ENCODE measurements at regions not wholly inside any gene's neighbourhood (a gene's known extent, or its start where the extent isn't known, plus 50 kb on each side); places are given as distances from the start of the nearest gene placed in this dataset.

GRCh38 chr4:167415461-167415860 lies 181.2 kb upstream of the SPOCK3 start:
- Histone ChIP-seq H3K27ac (ENCODE audit: control insufficient read depth, insufficient read depth) (no peak overlapping the region), H3K36me3 (ENCODE audit: control insufficient read depth in 2 of 2, insufficient read depth in 2 of 2, low read length in 1 of 2) (no peaks in the 10 kb centered on the region), H3K9ac (ENCODE audit: control insufficient read depth, insufficient read depth, low read length) (no peak overlapping the region), H3K4me2 (ENCODE audit: control insufficient read depth, insufficient read depth) (no peak overlapping the region), H3K27me3 (replicated peaks in 1 of 2; ENCODE audit: control insufficient read depth in 2 of 2, insufficient read depth in 2 of 2, low read length in 1 of 2) (no peaks in the 10 kb centered on the region), H3K4me3 (no peak overlapping the region), H3K4me1 (ENCODE audit: control insufficient read depth, insufficient read depth, low read length) (no peaks in the 10 kb centered on the region), H2AFZ (ENCODE audit: control insufficient read depth, low read depth, low read length) (no peak overlapping the region), H3K9me3 (replicated peaks; ENCODE audit: control insufficient read depth, insufficient read depth, low read length) (no peaks in the 10 kb centered on the region), H3K79me2 (ENCODE audit: control insufficient read depth, insufficient read depth, low read length) (no peaks in the 10 kb centered on the region), H4K20me1 (ENCODE audit: control insufficient read depth, insufficient read depth) (no peaks in the 10 kb centered on the region)
- ChIA-PET CTCF (no interaction called here), POLR2A (no interaction called here), RAD21 (ENCODE audit: unreplicated experiment) (no interaction called here), SMC1A (ENCODE audit: uncharacterized antibody, unreplicated experiment) (interaction anchor here (0.5 to 1.1 kb wide), 3 partner anchors 8 to 1492 kb away, joined by 3 to 4 read pairs (median 3); no protein-coding TSS in a partner anchor)
- in situ Hi-C loops (cut with MboI) = no loop called here
- FAIRE-seq (no peak), ATAC-seq (no peak), DNase-seq (ENCODE audit: low read depth, low spot score) (no peak)
- BruUV-seq (replicated peaks) = no TSS peak
- no peak for TF ChIP-seq SPI1 (IDR thresholded peaks at IDR 0.05; ENCODE audit: borderline replicate concordance, insufficient read depth, low read depth, low read length)
- TF ChIP-seq BHLHE40 (IDR thresholded peaks at IDR 0.05; ENCODE audit: borderline replicate concordance in 1 of 2, low read depth in 2 of 2, low read length in 1 of 2) = no peak
- no peak for TF ChIP-seq EED (IDR thresholded peaks at IDR 0.05; ENCODE audit: low read depth)
- no peak for TF ChIP-seq NKRF (conservative IDR thresholded peaks at IDR 0.05)
- 47% methylated on average over 4 of the region's 4 CpGs for WGBS (ENCODE audit: insufficient coverage, insufficient replicate concordance, low lambda C conversion rate, missing lambda C conversion rate)
- intact Hi-C loops (cut with micrococcal nuclease; ENCODE audit: unreplicated experiment) = no loop called here

GRCh38 chr4:167419468-167420140 lies 185.3 kb upstream of the SPOCK3 start:
- in situ Hi-C loops (cut with MboI) (no loop called here), intact Hi-C loops (cut with micrococcal nuclease; ENCODE audit: unreplicated experiment) (no loop called here)
- Histone ChIP-seq H3K9me3 (replicated peaks; ENCODE audit: control insufficient read depth, insufficient read depth, low read length) (no peaks in the 10 kb centered on the region), H4K20me1 (ENCODE audit: control insufficient read depth, insufficient read depth) (no peaks in the 10 kb centered on the region), H3K79me2 (ENCODE audit: control insufficient read depth, insufficient read depth, low read length) (no peaks in the 10 kb centered on the region), H3K9ac (ENCODE audit: control insufficient read depth, insufficient read depth, low read length) (no peak overlapping the region), H3K27me3 (replicated peaks in 1 of 2; ENCODE audit: control insufficient read depth in 2 of 2, insufficient read depth in 2 of 2, low read length in 1 of 2) (no peaks in the 10 kb centered on the region), H3K4me3 (no peak overlapping the region), H3K4me1 (ENCODE audit: control insufficient read depth, insufficient read depth, low read length) (no peaks in the 10 kb centered on the region), H3K4me2 (ENCODE audit: control insufficient read depth, insufficient read depth) (no peak overlapping the region), H3K27ac (ENCODE audit: control insufficient read depth, insufficient read depth) (no peak overlapping the region), H3K36me3 (ENCODE audit: control insufficient read depth in 2 of 2, insufficient read depth in 2 of 2, low read length in 1 of 2) (no peaks in the 10 kb centered on the region), H2AFZ (ENCODE audit: control insufficient read depth, low read depth, low read length) (no peak overlapping the region)
- TF ChIP-seq SMAD5 (IDR thresholded peaks at IDR 0.05; ENCODE audit: low read depth) (no peak), RBBP5 (conservative IDR thresholded peaks at IDR 0.05) (no peak), NR2C1 (IDR thresholded peaks at IDR 0.05) (no peak), ZNF384 (IDR thresholded peaks at IDR 0.05; ENCODE audit: borderline replicate concordance, low read depth, low read length) (no peak), USF2 (IDR thresholded peaks at IDR 0.05; ENCODE audit: borderline replicate concordance, low read depth, low read length) (no peak), ATF7 (IDR thresholded peaks at IDR 0.05; ENCODE audit: low read depth) (peak; percentile 39; the same call in 1 of the 2 replicates)
- ChIA-PET RAD21 (ENCODE audit: unreplicated experiment) (no interaction called here), SMC1A (ENCODE audit: uncharacterized antibody, unreplicated experiment) (interaction anchor here (1.5 kb wide), 1 partner anchor 8 kb away, joined by 5 read pairs; no protein-coding TSS in a partner anchor), CTCF (no interaction called here), POLR2A (no interaction called here)
- BruUV-seq (replicated peaks) = no TSS peak
- FAIRE-seq (no peak), ATAC-seq (no peak), DNase-seq (ENCODE audit: low read depth, low spot score) (no peak)
- WGBS (ENCODE audit: insufficient coverage, insufficient replicate concordance, low lambda C conversion rate, missing lambda C conversion rate) = 44% methylated on average over 2 of the region's 3 CpGs

Data from GM12878 (cell line).